22Rv1 (cell line): ENCODE measurements at regions not wholly inside any gene's neighbourhood (a gene's known extent, or its start where the extent isn't known, plus 50 kb on each side); places are given as distances from the start of the nearest gene placed in this dataset.
"Not testable (repeated sequence)": the region's sequence is repeated elsewhere in the genome, so short reads cannot be mapped to it uniquely, and the experiment has no call there.

ENCODE experiments used
- H3K27ac ChIP-seq: fragments of 450-650 bp; 2 replicates; pipeline ENCODE4 v1.5.1; 2017
- CTCF ChIP-seq: fragments of 450-650 bp; IDR thresholded peaks from 2 replicates; pipeline ENCODE4 v1.5.1; 2017; ENCODE audit warnings: mild to moderate bottlenecking
- ZFX ChIP-seq: fragments of 450-650 bp; IDR thresholded peaks from 2 replicates; pipeline ENCODE4 v1.6.1; 2017; ENCODE audit warnings: antibody characterized with exemption, borderline replicate concordance

- no peak for TF ChIP-seq CTCF
- TF ChIP-seq ZFX, result no peak
- no peak overlapping the region for H3K27ac ChIP-seq
Observed at GRCh38 chr6:74720923-74721322, 484.9 kb downstream of the COL12A1 start.

DNA sequence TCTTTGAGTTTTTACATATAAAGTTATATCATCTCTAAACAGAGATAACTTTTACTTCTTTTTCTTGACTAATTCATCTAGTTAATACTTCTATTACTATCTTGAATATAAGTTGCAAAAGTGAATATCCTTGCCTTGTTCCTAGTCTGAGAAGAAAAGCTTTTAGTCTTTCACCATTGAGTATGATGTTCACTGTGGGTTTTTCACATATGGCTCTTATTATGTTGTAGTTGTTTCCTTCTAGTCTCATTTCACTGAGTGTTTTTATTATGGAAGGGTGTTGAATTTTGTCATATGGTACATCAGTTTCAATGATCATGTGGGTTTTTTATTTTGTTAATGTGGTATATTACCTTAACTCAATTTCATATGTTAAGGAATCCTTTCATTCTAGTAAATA lies 488.3 kb downstream of the COL12A1 start:
- no peak overlapping the region for H3K27ac ChIP-seq
- TF ChIP-seq ZFX, result no peak
- no peak for TF ChIP-seq CTCF

- TF ChIP-seq ZFX, result no peak
- no peak for TF ChIP-seq CTCF
- H3K27ac ChIP-seq, result no peak overlapping the region
Observed at GRCh38 chr6:74715355-74716085, 490.3 kb downstream of the COL12A1 start.

DNA sequence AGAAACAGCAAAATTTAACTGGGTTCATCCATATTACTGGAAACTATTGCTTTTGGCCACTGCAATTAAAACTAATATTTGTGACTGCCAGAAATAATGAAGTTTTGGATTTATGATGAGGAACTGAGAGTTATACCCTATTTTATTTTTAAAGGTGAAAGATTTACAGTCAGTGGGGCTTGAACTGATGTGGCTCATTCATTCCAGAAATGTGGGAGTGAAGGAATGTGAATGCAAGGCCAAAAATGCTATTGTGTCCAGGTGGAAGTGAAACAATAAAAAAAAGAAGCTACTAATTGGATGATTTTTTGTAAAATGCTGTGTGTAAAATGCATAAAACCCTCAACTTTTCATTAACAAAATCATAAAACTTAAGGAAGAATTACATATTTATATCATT lies 491.9 kb downstream of the COL12A1 start:
- TF ChIP-seq CTCF, result no peak
- no peak for TF ChIP-seq ZFX
- no peak overlapping the region for H3K27ac ChIP-seq

- H3K27ac ChIP-seq, result no peak overlapping the region
- TF ChIP-seq CTCF (no peak), ZFX (no peak)
Observed at GRCh38 chr6:74705451-74705850, 500.4 kb downstream of the COL12A1 start.

GRCh38 chr6:74704540-74704939 lies 501.3 kb downstream of the COL12A1 start:
- H3K27ac ChIP-seq, result not testable (repeated sequence)

- H3K27ac ChIP-seq, result no peak overlapping the region
- TF ChIP-seq CTCF (no peak), ZFX (no peak)
Observed at GRCh38 chr6:74690365-74690764, 515.5 kb downstream of the COL12A1 start.

DNA sequence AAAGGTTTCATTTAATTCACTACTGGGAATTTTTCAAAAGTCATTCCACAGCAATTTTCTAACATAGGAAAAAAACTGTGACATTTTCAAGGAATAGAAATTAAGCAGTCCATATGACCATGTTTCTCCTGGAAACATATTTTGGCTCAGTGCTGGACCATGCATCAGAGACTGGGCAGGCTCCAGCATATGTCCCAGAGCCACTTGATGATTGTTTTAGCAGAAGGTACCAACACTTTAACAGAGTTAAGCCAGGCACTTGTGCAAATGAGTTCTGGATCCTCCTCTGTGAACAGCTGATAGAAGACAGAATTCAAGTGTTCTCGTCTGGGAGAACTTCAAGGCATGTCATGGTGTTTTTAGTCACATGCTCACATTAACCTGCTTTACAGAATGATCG lies 516.3 kb downstream of the COL12A1 start:
- TF ChIP-seq ZFX (no peak), CTCF (no peak)
- no peak overlapping the region for H3K27ac ChIP-seq
